Keratinocyte (primary cell): ENCODE measurements at regions not wholly inside any gene's neighbourhood (a gene's known extent, or its start where the extent isn't known, plus 50 kb on each side); places are given as distances from the start of the nearest gene placed in this dataset.

Experiments used
- DNase-seq: peaks from one replicate; pipeline ENCODE4 v3.0.0-alpha.2; 2011; ENCODE audit warnings: low read depth, missing footprints, low spot score
- FAIRE-seq: peaks from 2 replicates; lab custom pipeline; 2011; peaks lifted over from hg19 to GRCh38; lab: Jason Lieb, UNC
- H2AFZ ChIP-seq: 2 replicates; pipeline ENCODE4 v1.6.0; 2012; ENCODE audit warnings: low read length, control low read depth, inconsistent platforms; ENCODE audit not compliant: control insufficient read depth
- H3K27ac ChIP-seq: 2 replicates; pipeline ENCODE4 v1.5.1; 2011; ENCODE audit warnings: low read length; ENCODE audit not compliant: control insufficient read depth, insufficient read depth
- H3K27me3 ChIP-seq: 3 replicates; pipeline ENCODE4 v1.6.0; 2011; ENCODE audit warnings: low read length; ENCODE audit not compliant: control insufficient read depth, insufficient read depth; ENCODE audit errors: extremely low read depth
- H3K36me3 ChIP-seq, 2 experiments: 2 replicates in 1 of 2; 3 replicates in 1 of 2; pipeline ENCODE4 v1.5.1; 2011; ENCODE audit warnings: low read length in 2 of 2, mild to moderate bottlenecking in 1 of 2; ENCODE audit not compliant: control insufficient read depth in 2 of 2, insufficient read depth in 2 of 2; ENCODE audit errors: extremely low read depth in 1 of 2
- H3K4me1 ChIP-seq: 3 replicates; pipeline ENCODE4 v1.5.1; 2011; ENCODE audit warnings: low read length; ENCODE audit not compliant: control insufficient read depth, insufficient read depth; ENCODE audit errors: extremely low read depth
- H3K4me2 ChIP-seq: 3 replicates; pipeline ENCODE4 v1.6.0; 2011; ENCODE audit warnings: low read depth, low read length; ENCODE audit not compliant: control insufficient read depth, insufficient read depth; ENCODE audit errors: extremely low read depth
- H3K4me3 ChIP-seq, 3 experiments: fragments of 200-600 bp in 1 of 3; sonication (generic) in 1 of 3; 2 replicates in 2 of 3; 3 replicates in 1 of 3; pipeline ENCODE4 v1.5.1; 2011 to 2016; ENCODE audit warnings: low read length in 3 of 3, mild to moderate bottlenecking in 3 of 3, control low read depth in 2 of 3, inconsistent platforms in 1 of 3, low read depth in 1 of 3, mixed read lengths in 1 of 3, mixed run types in 1 of 3, moderate library complexity in 1 of 3; ENCODE audit not compliant: control insufficient read depth in 2 of 3, insufficient read depth in 2 of 3; ENCODE audit errors: extremely low read depth in 1 of 3
- H3K79me2 ChIP-seq: 2 replicates; pipeline ENCODE4 v1.6.0; 2012; ENCODE audit warnings: low read length; ENCODE audit not compliant: control insufficient read depth, insufficient read depth
- H3K9ac ChIP-seq: 3 replicates; pipeline ENCODE4 v1.6.0; 2011; ENCODE audit warnings: low read length; ENCODE audit not compliant: control insufficient read depth, insufficient read depth; ENCODE audit errors: extremely low read depth
- H3K9me1 ChIP-seq: 3 replicates; pipeline ENCODE4 v1.6.0; 2011; ENCODE audit warnings: low read length; ENCODE audit not compliant: control insufficient read depth, insufficient read depth; ENCODE audit errors: extremely low read depth
- H3K9me3 ChIP-seq: 2 replicates; pipeline ENCODE4 v1.5.1; 2012; ENCODE audit warnings: low read depth, low read length; ENCODE audit not compliant: control insufficient read depth
- H4K20me1 ChIP-seq: 3 replicates; pipeline ENCODE4 v1.6.0; 2011; ENCODE audit warnings: low read length; ENCODE audit not compliant: control insufficient read depth, insufficient read depth; ENCODE audit errors: extremely low read depth
- CTCF ChIP-seq, 3 experiments: IDR thresholded peaks in 1 of 3; conservative IDR thresholded peaks in 1 of 3; optimal IDR thresholded peaks in 1 of 3; 2 replicates in 2 of 3; 3 replicates in 1 of 3; pipeline versions ENCODE3 to v1.5.1; 2011; ENCODE audit warnings: low read length in 3 of 3, mild to moderate bottlenecking in 3 of 3, moderate library complexity in 2 of 3, control low read depth in 1 of 3, inconsistent platforms in 1 of 3; ENCODE audit not compliant: insufficient read depth in 2 of 3; ENCODE audit errors: extremely low read depth in 1 of 3
- EZH2 ChIP-seq: IDR thresholded peaks from one replicate; pipeline ENCODE4 v1.6.1; 2012; ENCODE audit warnings: inconsistent platforms, mild to moderate bottlenecking, low read length, moderate library complexity
- dilution Hi-C: fragments of 300-500 bp; cut with MboI; formaldehyde crosslinking; loops from one replicate; pipeline ENCODE4 v1.7.0; 2020; ENCODE audit warnings: low sequenced_read_pairs; ENCODE audit not compliant: extremely low pct_ligation_motif_present

GRCh38 chr2:176544991-176545956 lies 276.0 kb downstream of the MTX2 start:
- no peaks in the 10 kb centered on the region for H3K79me2 ChIP-seq
- H3K9me3 ChIP-seq: no peaks in the 10 kb centered on the region
- no peaks in the 10 kb centered on the region for H3K9me1 ChIP-seq
- H3K9ac ChIP-seq: no peak overlapping the region
- no peaks in the 10 kb centered on the region for H3K36me3 ChIP-seq
- dilution Hi-C loops: no loop called here
- no peak overlapping the region for H3K4me2 ChIP-seq
- H3K4me3 ChIP-seq: no peak overlapping the region
- H3K27ac ChIP-seq: no peak overlapping the region
- no peaks in the 10 kb centered on the region for H3K4me1 ChIP-seq
- FAIRE-seq: peak; percentile 23
- H3K27me3 ChIP-seq: peaks cover 4% of the 10 kb centered on the region
- TF ChIP-seq EZH2 (no peak), CTCF (optimal IDR thresholded peaks at IDR 0.05 in 1 of 3, IDR thresholded peaks at IDR 0.05 in 1 of 3, conservative IDR thresholded peaks at IDR 0.05 in 1 of 3; ENCODE audit: extremely low read depth in 1 of 3, insufficient read depth in 2 of 3, low read length in 3 of 3) (no peak)
- no peak overlapping the region for H2AFZ ChIP-seq
- no peak for DNase-seq
- H4K20me1 ChIP-seq: no peaks in the 10 kb centered on the region

- FAIRE-seq (no peak), DNase-seq (no peak)
- H3K36me3 ChIP-seq: no peaks in the 10 kb centered on the region
- dilution Hi-C loops: no loop called here
- H3K4me2 ChIP-seq: no peak overlapping the region
- no peaks in the 10 kb centered on the region for H3K9me1 ChIP-seq
- H3K4me1 ChIP-seq: no peaks in the 10 kb centered on the region
- no peak overlapping the region for H3K27ac ChIP-seq
- TF ChIP-seq CTCF (optimal IDR thresholded peaks at IDR 0.05 in 1 of 3, IDR thresholded peaks at IDR 0.05 in 1 of 3, conservative IDR thresholded peaks at IDR 0.05 in 1 of 3; ENCODE audit: extremely low read depth in 1 of 3, insufficient read depth in 2 of 3, low read length in 3 of 3) (no peak), EZH2 (no peak)
- no peak overlapping the region for H3K9ac ChIP-seq
- no peak overlapping the region for H3K4me3 ChIP-seq
- H3K9me3 ChIP-seq: no peaks in the 10 kb centered on the region
- peaks cover 4% of the 10 kb centered on the region for H3K27me3 ChIP-seq
- no peaks in the 10 kb centered on the region for H4K20me1 ChIP-seq
- H2AFZ ChIP-seq: no peak overlapping the region
- no peaks in the 10 kb centered on the region for H3K79me2 ChIP-seq
Observed at GRCh38 chr2:176546550-176546949, 277.3 kb downstream of the MTX2 start.
